NB4 (cell line): ENCODE measurements at regions not wholly inside any gene's neighbourhood (a gene's known extent, or its start where the extent isn't known, plus 50 kb on each side); places are given as distances from the start of the nearest gene placed in this dataset.

Experiments used
- CTCF ChIP-seq: IDR thresholded peaks from one replicate; pipeline ENCODE4 v1.5.1; 2012; ENCODE audit warnings: low read depth, low read length
- MAX ChIP-seq: IDR thresholded peaks from 2 replicates; pipeline ENCODE4 v1.6.1; 2011; ENCODE audit warnings: low read depth, low read length
- MYC ChIP-seq: IDR thresholded peaks from 2 replicates; pipeline ENCODE4 v1.6.1; 2011; ENCODE audit warnings: low read depth, low read length
- POLR2A ChIP-seq: IDR thresholded peaks from 2 replicates; pipeline ENCODE4 v1.6.1; 2011; ENCODE audit warnings: mild to moderate bottlenecking; ENCODE audit not compliant: insufficient read length; ENCODE audit errors: extremely low read depth

- TF ChIP-seq CTCF (no peak), POLR2A (no peak), MAX (no peak), MYC (no peak)
These were observed 150.0 kb upstream of the BET1 start for GRCh38 chr7:94154182-94154581.
